AG04450 (cell line): ENCODE measurements at regions not wholly inside any gene's neighbourhood (a gene's known extent, or its start where the extent isn't known, plus 50 kb on each side); places are given as distances from the start of the nearest gene placed in this dataset.

Experiments
- CTCF ChIA-PET: fragments of 300-600, 350-600 bp; formaldehyde crosslinking; extraction: SDS; loops from one replicate; lab custom pipeline; 2022; ENCODE audit warnings: antibody characterized with exemption, inconsistent platforms; lab: Charles Lee
- POLR2A ChIA-PET: fragments of 350-600 bp; formaldehyde crosslinking; extraction: SDS; loops from one replicate; lab custom pipeline; 2021; ENCODE audit warnings: antibody characterized with exemption, inconsistent platforms; lab: Yijun Ruan, JAX
- DNase-seq: peaks from one replicate; pipeline ENCODE4 v3.0.0-alpha.2; 2011; ENCODE audit warnings: low read depth, low spot score
- H3K27ac ChIP-seq: one replicate; pipeline ENCODE4 v1.5.1; 2012; ENCODE audit warnings: low read depth, low read length, control low read depth
- H3K27me3 ChIP-seq: one replicate; pipeline ENCODE4 v1.6.0; 2012; ENCODE audit warnings: low read length; ENCODE audit not compliant: control insufficient read depth, insufficient read depth
- H3K4me3 ChIP-seq: 2 replicates; pipeline ENCODE4 v1.5.1; 2011; ENCODE audit warnings: mild to moderate bottlenecking, low read depth, low read length, control low read depth
- H3K9me3 ChIP-seq: 2 replicates; pipeline ENCODE4 v1.5.1; 2012; ENCODE audit warnings: low read length; ENCODE audit not compliant: control insufficient read depth, insufficient read depth
- CTCF ChIP-seq: IDR thresholded peaks from 2 replicates; pipeline ENCODE4 v1.5.1; 2011; ENCODE audit warnings: low read depth, low read length, control low read depth, inconsistent platforms

- no peak for DNase-seq
- ChIA-PET POLR2A (no interaction called here), CTCF (no interaction called here)
- Histone ChIP-seq H3K27me3 (no peaks in the 10 kb centered on the region), H3K9me3 (no peaks in the 10 kb centered on the region), H3K27ac (no peak overlapping the region), H3K4me3 (no peak overlapping the region)
- no peak for TF ChIP-seq CTCF
These were observed 124.8 kb downstream of the SAMD9 start for GRCh38 chr7:92992932-92993331.

GRCh38 chr7:92992483-92992882 is 125.3 kb downstream of the SAMD9 start:
- TF ChIP-seq CTCF = no peak
- Histone ChIP-seq H3K27ac (no peak overlapping the region), H3K9me3 (no peaks in the 10 kb centered on the region), H3K27me3 (no peaks in the 10 kb centered on the region), H3K4me3 (no peak overlapping the region)
- DNase-seq = no peak
- ChIA-PET CTCF (no interaction called here), POLR2A (no interaction called here)

GRCh38 chr7:92991190-92991589 is 126.6 kb downstream of the SAMD9 start:
- no peak for DNase-seq
- CTCF ChIA-PET = no interaction called here
- H3K27me3 ChIP-seq = no peaks in the 10 kb centered on the region
- no peak for TF ChIP-seq CTCF
- POLR2A ChIA-PET = no interaction called here
- H3K9me3 ChIP-seq = no peaks in the 10 kb centered on the region
- H3K4me3 ChIP-seq = no peak overlapping the region
- no peak overlapping the region for H3K27ac ChIP-seq

- CTCF ChIA-PET = interaction anchor here (0.6 to 2.6 kb wide), 3 partner anchors 152 to 369 kb away, joined by 4 to 10 read pairs (median 6); partner anchors contain the start of gene CDK6
- no peaks in the 10 kb centered on the region for H3K27me3 ChIP-seq
These were observed 128.7 kb downstream of the SAMD9 start for GRCh38 chr7:92988941-92989545.

More at GRCh38 chr7:92988941-92989545, 128.7 kb downstream of the SAMD9 start:
- Histone ChIP-seq H3K9me3 (no peaks in the 10 kb centered on the region), H3K4me3 (no peak overlapping the region), H3K27ac (no peak overlapping the region)
- POLR2A ChIA-PET = no interaction called here
- TF ChIP-seq CTCF = no peak
- no peak for DNase-seq
